HG02571 (cell line): ENCODE measurements at regions not wholly inside any gene's neighbourhood (a gene's known extent, or its start where the extent isn't known, plus 50 kb on each side); places are given as distances from the start of the nearest gene placed in this dataset.
"Not testable (repeated sequence)": the region's sequence is repeated elsewhere in the genome, so short reads cannot be mapped to it uniquely, and the experiment has no call there.

ENCODE experiments used
- ATAC-seq: cut with Tn5 transposase; IDR thresholded peaks from one replicate; pipeline ENCODE4 v1.9.1; 2021; ENCODE audit warnings: mild to moderate bottlenecking, moderate library complexity; ENCODE audit not compliant: unreplicated experiment

DNA sequence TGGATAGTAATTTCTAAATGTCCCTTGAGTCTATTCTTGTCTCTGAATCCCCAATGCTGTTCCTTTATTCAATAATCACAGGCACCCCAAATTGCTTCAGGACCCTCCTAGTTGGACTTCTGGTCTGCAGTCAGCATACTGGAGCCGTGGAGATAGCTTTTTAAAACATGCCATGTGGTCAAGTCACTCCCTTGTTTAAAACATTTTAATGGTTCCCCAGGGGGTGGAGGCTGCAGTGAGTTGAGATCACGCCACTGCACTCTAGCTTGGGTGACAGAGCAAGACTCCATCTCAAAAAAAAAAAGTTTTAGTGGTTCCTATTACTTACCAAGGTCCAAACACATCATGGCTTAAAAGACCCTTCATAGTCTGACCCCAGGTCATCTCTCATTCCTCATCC is 220.3 kb downstream of the ADAMTS15 start:
- no peak for ATAC-seq

DNA sequence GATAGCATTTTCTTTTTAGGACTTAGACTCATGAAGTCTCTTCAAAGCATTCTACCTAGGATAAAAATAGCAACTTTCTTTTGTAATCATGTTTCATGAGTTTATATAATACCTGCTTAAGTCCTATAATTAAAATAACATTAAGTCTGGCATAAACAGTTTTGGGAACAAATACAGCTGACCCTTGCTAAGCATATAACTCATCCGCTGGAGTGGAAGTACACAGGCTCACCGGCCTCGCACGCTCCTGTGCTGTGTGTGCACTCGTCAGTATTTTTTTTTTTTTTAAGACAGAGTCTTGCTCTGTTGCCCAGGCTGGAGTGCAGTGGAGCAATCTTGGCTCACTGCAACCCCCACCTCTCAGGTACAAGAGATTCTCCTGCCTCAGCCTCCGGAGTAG is 221.8 kb downstream of the ADAMTS15 start:
- ATAC-seq: no peak

DNA sequence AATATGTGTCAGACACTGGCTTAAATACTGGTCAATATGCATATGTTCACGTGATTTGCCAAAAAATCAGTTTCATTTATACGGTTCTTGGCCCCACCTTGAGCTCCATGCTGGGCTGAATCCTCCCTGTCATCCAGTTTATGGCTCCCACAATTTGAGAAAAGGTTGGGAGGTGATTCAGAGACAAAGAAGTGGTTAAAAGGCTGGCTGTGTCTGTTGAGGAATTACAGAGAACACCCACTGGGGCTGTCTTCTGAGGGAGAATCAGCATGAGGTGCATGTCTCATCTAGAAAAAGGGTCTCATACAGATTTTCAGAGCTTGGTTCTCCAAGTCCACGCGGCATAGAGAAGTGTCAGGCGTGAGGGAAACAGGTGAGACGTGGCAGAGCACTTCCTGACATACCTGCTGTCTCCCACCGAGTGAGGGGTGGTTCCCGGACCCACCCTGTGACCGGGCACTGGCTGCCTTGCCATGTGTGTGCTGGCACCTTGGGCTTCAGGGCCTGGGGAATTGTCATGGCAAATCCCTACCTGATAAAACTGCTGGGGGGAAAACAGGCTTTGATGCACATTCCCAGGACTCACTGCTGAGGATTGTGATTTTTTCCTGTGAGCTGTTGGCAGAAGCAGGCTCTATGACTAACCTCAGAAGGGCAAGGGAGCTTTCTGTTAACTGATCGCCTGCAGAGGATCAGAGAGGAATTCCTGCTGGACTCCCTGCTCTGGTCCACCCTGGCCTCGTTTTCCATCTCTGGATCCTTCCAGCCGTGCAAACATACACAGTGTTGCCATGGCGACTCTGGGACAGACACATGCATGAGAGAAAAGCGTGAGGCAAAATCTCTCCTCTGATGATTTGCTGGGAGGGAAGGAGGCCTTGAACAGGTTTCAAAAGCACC is 223.6 kb downstream of the ADAMTS15 start:
- ATAC-seq: no peak

DNA sequence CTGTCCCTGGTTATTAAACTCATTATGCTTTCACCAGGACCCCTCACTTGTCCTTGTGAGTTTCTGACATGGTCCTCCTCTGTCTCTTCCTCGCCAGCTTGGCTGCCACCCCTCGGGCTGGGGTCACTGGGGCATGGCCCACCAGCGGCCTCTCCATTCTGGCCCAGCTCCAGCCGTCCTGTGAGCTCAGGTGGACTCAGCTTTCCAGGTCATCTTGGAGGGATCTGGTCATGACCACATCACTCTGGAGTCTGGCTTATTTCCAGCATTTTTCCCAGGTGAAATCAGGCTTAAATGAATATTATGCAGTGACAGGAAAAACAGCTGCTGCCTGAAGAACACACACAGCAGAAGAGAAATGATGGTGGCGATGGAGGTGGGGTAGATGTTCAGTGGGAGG is 224.5 kb downstream of the ADAMTS15 start:
- no peak for ATAC-seq

DNA sequence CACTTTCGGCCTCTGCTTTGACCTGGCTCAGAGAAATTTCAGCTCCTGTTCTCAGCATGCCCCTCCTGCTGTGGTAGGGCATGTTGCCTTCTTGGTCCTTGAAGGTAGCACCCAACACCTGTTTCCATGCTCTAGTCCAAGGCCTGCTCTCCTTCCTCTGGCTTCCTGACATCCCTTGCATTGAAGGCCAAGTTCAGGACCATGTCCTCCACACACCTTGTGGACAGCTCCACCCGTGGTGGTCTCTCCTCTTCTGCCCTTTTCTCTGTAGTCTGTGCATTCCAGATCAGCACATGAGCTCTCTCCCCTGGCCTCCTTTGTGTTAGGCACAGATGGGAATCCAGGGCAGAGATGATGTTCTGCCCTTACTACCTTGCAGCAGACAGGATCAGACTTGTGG is 225.3 kb downstream of the ADAMTS15 start:
- no peak for ATAC-seq

DNA sequence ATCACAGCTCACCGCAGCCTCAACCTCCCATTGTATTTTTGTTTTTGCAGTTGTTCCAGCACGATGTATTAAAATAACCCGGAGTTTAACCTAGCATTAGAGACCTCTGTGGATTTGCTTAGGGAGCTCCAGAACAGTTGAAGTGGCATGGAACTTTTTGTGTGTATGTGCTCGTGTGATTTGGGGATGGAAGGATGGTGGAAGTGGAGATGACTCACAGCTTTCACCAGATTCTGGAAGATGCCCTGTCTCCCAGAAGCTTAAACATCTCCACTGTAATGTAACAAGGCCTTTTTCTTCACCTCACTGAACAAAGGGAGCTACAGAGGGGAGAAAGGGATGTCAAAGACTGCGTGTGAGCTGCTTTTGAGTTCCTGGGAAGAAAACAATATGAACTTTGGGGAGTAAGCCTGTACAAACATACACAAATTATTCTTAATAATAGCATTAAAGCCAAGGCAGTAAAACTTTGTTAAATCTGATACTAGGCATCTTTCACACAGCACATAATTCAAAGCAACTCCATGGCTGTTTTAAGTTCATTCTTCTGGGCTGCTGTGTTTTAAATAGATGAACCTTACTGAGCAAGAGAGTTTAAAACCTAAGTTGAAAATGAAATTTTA is 226.4 kb downstream of the ADAMTS15 start:
- ATAC-seq: no peak

DNA sequence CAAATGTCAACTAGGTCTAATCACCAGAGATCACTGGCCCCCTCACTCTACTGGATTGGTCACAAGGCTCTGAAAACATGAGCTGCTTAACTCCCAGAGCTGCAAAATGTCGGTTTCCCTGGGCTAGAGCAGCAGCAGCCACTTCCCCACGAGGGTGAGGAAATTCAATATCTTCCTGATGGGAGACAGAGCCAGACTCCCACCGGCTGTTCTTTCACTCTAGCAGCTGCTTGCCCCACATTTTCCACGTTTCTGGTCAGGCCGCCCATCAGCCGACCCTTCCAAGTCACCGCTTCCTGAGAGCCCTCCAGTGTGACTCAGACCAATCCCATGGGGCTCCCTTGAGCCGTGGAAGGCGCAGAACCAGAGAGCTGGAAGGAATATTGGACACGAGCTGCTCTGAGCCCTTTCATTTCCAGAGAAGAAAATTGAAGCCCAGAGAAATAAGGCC is 227.0 kb downstream of the ADAMTS15 start:
- no peak for ATAC-seq

DNA sequence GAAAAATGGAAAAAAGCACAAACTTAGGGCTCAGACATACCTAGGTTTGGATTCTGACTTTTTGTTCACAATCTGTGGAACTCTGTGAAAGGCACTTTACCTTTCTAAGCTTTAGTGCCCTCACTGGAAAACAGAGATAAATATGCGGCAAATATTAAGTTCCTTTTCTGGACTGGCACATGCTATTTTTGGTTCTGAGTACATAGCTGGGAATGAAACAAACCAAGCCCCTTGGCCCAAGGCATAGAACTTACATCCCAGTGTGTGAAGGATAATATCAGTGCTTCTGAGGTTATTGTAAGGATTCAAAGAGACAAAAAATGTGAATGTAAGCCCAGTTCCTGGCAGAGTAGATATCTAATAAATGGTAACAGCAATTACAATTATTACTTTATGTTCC is 227.5 kb downstream of the ADAMTS15 start:
- ATAC-seq: no peak

DNA sequence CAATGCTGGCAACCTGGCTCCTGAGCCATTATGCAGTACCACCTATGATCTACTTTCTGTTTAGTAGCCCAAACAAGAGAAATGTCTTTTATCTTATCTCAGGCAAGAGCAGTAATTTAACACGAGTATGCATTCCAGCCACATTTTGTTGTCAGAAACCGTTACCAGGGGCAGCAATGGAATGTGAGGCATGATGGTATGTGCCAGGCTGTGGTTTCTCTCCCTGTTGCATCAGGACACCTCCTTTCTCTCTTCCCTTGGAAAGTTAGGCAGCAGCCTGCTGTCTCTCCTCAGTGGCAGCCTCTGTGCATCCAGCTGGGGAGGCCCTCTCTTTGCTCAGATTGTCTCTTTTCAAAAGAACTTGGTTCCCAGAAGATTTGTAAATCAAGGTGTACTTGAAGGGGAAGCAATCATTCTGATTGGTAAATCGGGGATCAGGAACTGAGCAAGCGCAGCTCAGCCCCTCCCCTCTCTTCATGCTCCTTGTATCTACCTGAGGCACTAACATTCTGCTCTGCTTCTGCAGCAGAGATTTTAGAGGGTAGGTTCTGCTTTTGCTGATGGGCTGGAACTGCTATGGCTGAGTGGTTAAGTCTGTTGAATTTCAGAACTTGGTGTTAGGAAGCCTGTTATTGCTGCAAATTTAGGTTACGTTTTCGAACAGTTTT is 229.2 kb downstream of the ADAMTS15 start:
- no peak for ATAC-seq

DNA sequence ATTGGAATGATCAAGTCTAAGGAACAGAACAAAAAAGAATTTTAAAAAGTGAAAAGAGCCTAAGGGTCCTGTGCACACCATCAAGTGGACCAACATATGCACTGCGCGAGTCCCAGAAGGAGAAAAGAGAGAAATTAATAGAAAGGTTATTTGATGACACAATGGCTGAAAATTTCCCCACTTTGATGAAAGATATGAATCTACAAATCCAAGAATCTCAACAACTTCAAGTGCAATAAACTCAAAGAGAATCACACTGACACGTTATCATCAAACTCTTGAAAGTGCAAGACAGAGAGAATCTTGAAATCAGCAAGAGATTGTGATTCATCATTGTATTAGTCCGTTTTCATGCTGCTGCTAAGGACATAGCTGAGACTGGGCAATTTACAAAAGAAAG is 230.8 kb downstream of the ADAMTS15 start:
- ATAC-seq: no peak

DNA sequence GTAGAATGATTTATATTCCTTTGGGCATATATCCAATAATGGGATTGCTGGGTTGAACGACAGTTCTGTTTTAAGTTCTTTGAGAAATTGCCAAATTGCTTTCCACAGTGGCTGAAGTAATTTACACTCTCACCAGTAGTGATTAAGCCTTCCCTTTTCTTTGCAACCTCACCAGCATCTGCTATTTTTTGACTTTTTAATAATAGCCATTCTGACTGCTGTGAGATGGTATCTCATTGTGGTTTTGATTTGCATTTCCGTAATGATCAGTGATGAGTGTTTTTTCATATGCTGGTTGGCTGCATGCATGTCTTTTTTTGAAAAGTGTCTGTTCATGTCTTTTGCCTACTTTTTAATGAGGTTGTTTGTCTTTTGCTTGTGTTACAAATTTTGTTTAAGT is 233.8 kb downstream of the SNX19 start:
- ATAC-seq: not testable (repeated sequence)

DNA sequence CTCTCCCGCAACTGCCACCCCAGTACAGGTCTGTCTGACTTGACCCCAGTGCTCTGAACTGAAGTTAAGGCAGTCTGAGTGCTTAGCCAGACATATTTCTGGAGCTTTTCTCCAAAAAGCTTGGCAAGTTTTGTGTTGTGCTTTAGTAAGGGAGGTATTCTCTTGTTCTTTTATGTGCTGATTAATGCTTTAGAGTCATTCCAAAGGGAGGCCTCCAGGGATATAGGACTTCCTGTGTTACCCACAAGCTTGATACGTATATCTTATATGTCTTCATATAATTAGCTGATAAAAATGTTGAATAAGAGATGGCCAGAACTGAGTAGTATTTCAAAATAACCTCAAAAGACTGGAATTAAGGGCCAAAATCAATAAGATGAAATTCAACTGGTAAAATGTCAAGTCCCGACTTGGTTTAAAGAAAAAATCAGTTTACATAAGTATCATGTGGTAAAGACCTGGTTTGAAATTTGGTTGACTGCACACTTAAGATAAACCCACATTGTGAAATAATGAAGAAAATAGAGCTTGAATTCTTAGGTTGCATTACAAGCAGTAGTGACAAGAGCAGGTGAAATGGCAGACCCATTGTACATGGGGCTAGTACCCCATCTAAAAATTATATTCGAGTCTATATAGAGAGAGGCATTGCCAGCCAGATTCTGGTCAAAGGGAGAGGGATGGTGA is 226.9 kb downstream of the SNX19 start:
- no peak for ATAC-seq

DNA sequence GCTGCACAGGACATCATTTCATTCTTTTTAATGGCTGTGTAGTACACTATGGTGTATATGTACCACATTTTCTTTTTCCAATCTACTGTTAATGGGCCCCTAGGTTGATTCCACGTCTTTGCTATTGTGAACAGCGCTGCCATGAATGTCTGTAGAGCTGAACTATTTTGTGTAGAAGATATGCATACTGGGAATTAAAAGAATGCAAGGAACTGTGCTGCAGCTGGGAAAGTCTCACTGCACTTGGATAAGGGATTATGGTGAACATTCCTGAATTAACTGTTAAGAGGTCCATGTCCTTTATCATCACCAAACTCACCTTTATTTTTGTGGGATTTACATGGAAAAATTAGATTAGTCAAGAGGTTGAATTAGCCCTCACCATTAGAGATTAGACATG is 224.7 kb downstream of the SNX19 start:
- no peak for ATAC-seq

DNA sequence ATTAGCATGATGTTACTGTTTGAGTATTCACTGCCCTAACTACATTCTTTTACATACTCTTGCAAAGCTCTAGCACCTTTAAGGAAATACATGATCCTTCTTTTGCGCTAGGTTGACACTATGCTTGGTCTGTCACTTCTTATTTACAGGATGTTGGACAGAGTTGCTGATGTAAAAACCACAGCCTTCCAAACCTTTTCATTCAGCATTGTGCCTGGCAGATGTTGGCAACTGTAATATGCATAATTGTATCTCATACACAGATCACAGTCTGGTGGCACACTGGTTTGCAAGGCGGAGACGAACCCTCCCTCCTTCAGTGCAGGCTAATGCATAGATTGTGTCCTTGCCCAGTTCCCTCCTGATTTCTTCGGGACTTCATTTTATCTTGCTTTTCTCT is 224.1 kb downstream of the SNX19 start:
- no peak for ATAC-seq

DNA sequence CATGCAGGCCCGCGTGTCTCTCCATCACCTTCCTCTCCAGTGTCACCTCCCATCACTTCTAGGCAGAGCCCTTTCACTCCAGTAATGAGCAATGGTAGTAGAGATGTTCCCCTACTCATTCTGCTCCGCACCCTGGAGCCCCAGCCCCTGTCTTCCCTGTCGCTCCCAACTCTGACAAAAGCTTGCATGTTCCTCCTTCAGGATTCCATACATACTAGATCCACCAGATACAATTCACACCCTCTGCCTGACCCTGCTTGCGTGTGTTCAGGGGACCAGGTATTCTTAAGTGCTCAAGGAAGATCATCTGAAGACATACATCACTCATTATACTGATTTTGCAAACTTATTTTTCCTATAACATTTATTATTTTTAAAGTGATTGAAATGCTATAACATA is 222.7 kb downstream of the SNX19 start:
- ATAC-seq: no peak

DNA sequence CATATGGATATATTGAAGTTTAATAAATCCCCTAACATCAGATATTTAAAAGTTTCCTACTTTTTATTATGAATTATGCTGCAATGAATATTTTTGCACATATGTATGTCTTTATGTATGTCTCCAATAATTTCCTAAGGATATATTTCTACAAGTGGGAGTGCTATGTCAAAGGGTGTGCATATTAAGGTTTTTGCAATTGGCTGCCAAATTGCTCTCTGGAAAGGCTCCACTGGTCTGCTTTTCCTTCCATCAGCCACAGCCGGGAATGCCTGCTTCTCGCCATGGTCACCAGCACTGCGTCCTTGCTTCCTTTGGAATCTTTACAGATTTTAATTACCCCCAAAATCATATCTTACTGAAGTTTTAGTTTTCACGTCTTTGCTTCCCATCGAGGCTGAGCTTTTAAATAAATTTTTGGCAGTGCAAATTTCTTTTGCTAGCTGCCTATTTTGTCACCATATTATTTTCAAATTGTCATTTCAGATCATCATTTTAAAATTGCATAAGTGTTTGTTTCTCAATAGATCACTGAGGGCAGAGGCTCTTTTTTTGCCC is 221.7 kb downstream of the SNX19 start:
- no peak for ATAC-seq

DNA sequence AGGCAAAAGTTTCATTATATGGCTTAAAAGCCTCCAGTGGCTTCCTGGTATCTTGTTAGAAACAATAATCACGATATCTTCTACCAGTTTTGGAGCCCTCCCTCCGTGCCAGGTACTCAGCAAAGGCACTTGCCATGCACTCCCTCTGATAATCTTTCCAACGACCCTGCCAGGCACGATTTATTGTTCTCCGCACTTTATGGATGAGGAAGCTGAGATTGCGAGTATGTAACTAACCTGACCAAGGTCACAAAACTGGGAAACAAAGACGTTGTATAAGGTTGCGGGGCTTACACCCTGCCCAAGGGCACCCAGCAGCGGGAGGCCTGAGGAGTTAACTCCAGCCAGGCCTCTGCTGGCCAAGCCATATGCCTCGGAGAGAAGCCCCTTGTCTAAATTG is 218.1 kb downstream of the SNX19 start:
- no peak for ATAC-seq

DNA sequence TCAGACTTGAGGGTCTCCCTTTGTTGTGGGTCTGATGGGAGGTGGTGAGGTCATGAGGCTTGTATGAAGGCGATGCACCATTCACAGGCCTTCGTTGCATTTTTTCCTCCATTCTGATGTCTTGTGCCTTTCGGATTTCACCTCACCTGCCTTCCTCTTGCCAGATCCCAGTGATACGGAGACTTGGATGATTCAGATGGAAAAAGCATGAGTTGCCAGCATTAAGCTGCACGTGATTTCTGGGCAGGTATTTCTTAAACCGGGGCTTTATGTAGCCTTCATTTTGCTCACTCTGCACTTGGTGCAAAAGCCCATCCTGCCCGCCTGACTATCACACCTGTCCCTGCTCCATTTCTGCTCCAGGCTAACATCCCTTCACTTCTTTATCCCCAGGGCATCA is 216.7 kb downstream of the SNX19 start:
- no peak for ATAC-seq

DNA sequence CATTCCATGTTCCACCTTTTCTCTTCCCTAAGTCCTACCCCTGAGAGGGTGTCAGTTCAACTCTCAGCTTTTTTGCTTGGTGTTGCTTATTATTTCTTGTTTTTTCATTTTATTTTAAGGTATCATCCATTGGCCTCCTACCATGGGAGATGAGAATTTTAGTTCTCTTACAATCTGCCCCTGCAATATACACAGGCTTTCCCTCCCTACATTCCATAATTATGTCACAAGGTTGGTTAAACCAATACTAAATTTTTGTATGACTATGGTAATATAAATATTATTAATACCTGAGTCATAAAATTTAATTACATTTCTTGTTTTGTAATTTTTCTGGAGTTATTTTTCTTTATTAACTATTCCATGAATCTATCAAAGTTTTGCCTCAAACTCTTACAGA is 216.2 kb downstream of the SNX19 start:
- ATAC-seq: no peak

DNA sequence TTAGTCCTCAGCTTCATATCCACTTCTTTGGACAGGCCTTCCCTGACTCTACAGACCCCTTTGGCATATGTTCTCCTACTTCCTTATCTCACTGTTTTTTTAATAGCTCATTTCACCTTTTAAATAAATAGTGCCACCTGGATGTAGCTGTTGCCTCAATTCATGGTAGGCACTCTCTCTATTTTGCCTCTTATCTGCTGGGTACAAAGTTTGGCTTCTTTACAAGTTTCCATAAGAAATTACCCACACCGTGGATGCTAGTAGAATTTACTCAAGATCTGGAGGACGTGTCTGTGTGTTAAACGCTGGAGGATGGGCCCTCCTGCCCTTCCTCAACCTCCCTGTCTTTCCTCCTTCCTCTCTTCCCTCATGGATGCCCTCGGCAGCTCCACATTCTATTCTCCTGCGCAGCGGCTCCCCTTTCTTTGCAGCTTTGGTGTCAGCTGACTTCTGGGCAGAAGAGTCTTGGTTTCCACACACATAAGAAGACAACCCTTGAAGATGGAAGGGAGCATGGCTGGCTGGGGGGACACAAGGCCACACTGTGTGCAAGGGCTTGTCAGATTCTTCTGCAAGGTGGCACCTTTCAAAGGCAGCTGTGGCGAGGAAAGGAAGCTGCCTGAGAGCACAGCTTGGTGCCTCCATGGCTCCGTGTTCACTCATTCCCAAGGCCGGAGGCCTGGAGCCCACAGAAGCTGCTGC is 212.6 kb downstream of the SNX19 start:
- ATAC-seq: no peak
